Right atrium auricular region (tissue), 2 donors: ENCODE measurements at regions not wholly inside any gene's neighbourhood (a gene's known extent, or its start where the extent isn't known, plus 50 kb on each side); places are given as distances from the start of the nearest gene placed in this dataset.

Experiments
- DNase-seq: peaks from one replicate; pipeline ENCODE4 v3.0.0-alpha.2; 2019; ENCODE audit warnings: low spot score
- H3K27ac ChIP-seq, 2 donors: fragments of 200-600 bp; sonication (generic); 1 replicate in 1 of 2; 2 replicates in 1 of 2; pipeline ENCODE4 v1.5.1; 2016 to 2019
- H3K27me3 ChIP-seq, 2 donors: fragments of 200-600 bp; sonication (generic); one replicate each; pipeline versions ENCODE4 v1.5.1 to v1.6.0; 2017 to 2019
- H3K36me3 ChIP-seq: fragments of 200-600 bp; sonication (generic); one replicate; pipeline ENCODE4 v1.5.1; 2016
- H3K4me1 ChIP-seq, 2 donors: fragments of 200-600 bp; sonication (generic); one replicate each; pipeline versions ENCODE4 v1.5.1 to v1.6.0; 2017 to 2019
- H3K4me3 ChIP-seq, 2 donors: fragments of 200-600 bp; sonication (generic); 1 replicate in 1 of 2; 2 replicates in 1 of 2; pipeline ENCODE4 v1.5.1; 2017 to 2019; ENCODE audit warnings: mild to moderate bottlenecking in 1 of 2, moderate library complexity in 1 of 2
- H3K9me3 ChIP-seq, 2 donors: fragments of 200-600 bp; sonication (generic); one replicate each; pipeline ENCODE4 v1.5.1; 2019
- CTCF ChIP-seq, 2 donors: fragments of 200-600 bp; sonication (generic); IDR thresholded peaks; one replicate each; pipeline ENCODE4 v1.5.1; 2019; ENCODE audit warnings: antibody characterized with exemption in 2 of 2

- no peak for DNase-seq
- no peak overlapping the region for H3K4me3 ChIP-seq
- H3K4me1 ChIP-seq = peaks cover 0 to 5% of the 10 kb centered on the region in 2 donors
- no peak for TF ChIP-seq CTCF (IDR thresholded peaks at IDR 0.05)
- peaks cover 0 to 7% of the 10 kb centered on the region in 2 donors for H3K9me3 ChIP-seq
- H3K27ac ChIP-seq = no peak overlapping the region
- no peaks in the 10 kb centered on the region for H3K36me3 ChIP-seq
- H3K27me3 ChIP-seq = no peaks in the 10 kb centered on the region
Measured at GRCh38 chr2:215697003-215697402, 261.1 kb upstream of the FN1 start.

- no peak for TF ChIP-seq CTCF (IDR thresholded peaks at IDR 0.05)
- peaks cover 0 to 7% of the 10 kb centered on the region in 2 donors for H3K9me3 ChIP-seq
- no peaks in the 10 kb centered on the region for H3K36me3 ChIP-seq
- no peak overlapping the region for H3K27ac ChIP-seq
- no peak for DNase-seq
- H3K4me1 ChIP-seq = peaks cover 0 to 5% of the 10 kb centered on the region in 2 donors
- no peaks in the 10 kb centered on the region for H3K27me3 ChIP-seq
- no peak overlapping the region for H3K4me3 ChIP-seq
Measured at GRCh38 chr2:215695861-215696260, 260.0 kb upstream of the FN1 start.

- H3K36me3 ChIP-seq = no peaks in the 10 kb centered on the region
- peak overlapping the region in 1 of 2 donors; percentile 41 for H3K27ac ChIP-seq
- peaks cover 0 to 5% of the 10 kb centered on the region in 2 donors for H3K4me1 ChIP-seq
- H3K4me3 ChIP-seq = no peak overlapping the region
- no peak for DNase-seq
- peaks cover 0 to 7% of the 10 kb centered on the region in 2 donors for H3K9me3 ChIP-seq
- no peak for TF ChIP-seq CTCF (IDR thresholded peaks at IDR 0.05)
- no peaks in the 10 kb centered on the region for H3K27me3 ChIP-seq
Measured at GRCh38 chr2:215693999-215694580, 258.2 kb upstream of the FN1 start.

- no peak for TF ChIP-seq CTCF (IDR thresholded peaks at IDR 0.05)
- peaks cover 0 to 5% of the 10 kb centered on the region in 2 donors for H3K4me1 ChIP-seq
- H3K27ac ChIP-seq = peak overlapping the region in 1 of 2 donors; percentile 41
- no peaks in the 10 kb centered on the region for H3K27me3 ChIP-seq
- peaks cover 0 to 6% of the 10 kb centered on the region in 2 donors for H3K9me3 ChIP-seq
- no peak overlapping the region for H3K4me3 ChIP-seq
- no peak for DNase-seq
- no peaks in the 10 kb centered on the region for H3K36me3 ChIP-seq
Measured at GRCh38 chr2:215693193-215693998, 257.5 kb upstream of the FN1 start.

GRCh38 chr2:215692387-215693079 lies 256.7 kb upstream of the FN1 start:
- DNase-seq = no peak
- H3K27ac ChIP-seq = peak overlapping the region in 1 of 2 donors; percentile 41
- no peak for TF ChIP-seq CTCF (IDR thresholded peaks at IDR 0.05)

More at GRCh38 chr2:215692387-215693079, 256.7 kb upstream of the FN1 start:
- Histone ChIP-seq H3K36me3 (no peaks in the 10 kb centered on the region), H3K4me1 (peaks cover 0 to 5% of the 10 kb centered on the region in 2 donors), H3K9me3 (no peaks in the 10 kb centered on the region), H3K27me3 (no peaks in the 10 kb centered on the region), H3K4me3 (no peak overlapping the region)
